Spleen (tissue), 11 donors: ENCODE measurements at regions not wholly inside any gene's neighbourhood (a gene's known extent, or its start where the extent isn't known, plus 50 kb on each side); places are given as distances from the start of the nearest gene placed in this dataset.

Experiments used
- DNase-seq: peaks from one replicate; pipeline ENCODE4 v3.0.0-alpha.2; 2020
- H3K27ac ChIP-seq, 8 donors: fragments of 200-600 bp; sonication (generic) in 7 of 8; 1 replicate in 4 of 8; 2 replicates in 4 of 8; pipeline versions ENCODE4 v1.5.0 to v1.8.0; 2016 to 2021; ENCODE audit warnings: inconsistent platforms in 4 of 8, mild to moderate bottlenecking in 4 of 8, moderate library complexity in 1 of 8
- H3K27me3 ChIP-seq, 7 donors: fragments of 200-600 bp; sonication (generic) in 6 of 7; replicated peaks in 1 of 7; 1 replicate in 4 of 7; 2 replicates in 3 of 7; pipeline versions ENCODE4 v1.5.0 to v1.8.0; 2016 to 2021; ENCODE audit warnings: inconsistent platforms in 3 of 7, mild to moderate bottlenecking in 1 of 7
- H3K36me3 ChIP-seq, 6 donors: fragments of 200-600 bp; sonication (generic) in 5 of 6; 1 replicate in 4 of 6; 2 replicates in 2 of 6; pipeline versions ENCODE4 v1.5.0 to v1.8.0; 2016 to 2021; ENCODE audit warnings: inconsistent platforms in 2 of 6
- H3K4me1 ChIP-seq, 6 donors: fragments of 200-600 bp; sonication (generic) in 5 of 6; 1 replicate in 3 of 6; 2 replicates in 3 of 6; pipeline versions ENCODE4 v1.5.0 to v1.8.0; 2016 to 2021; ENCODE audit warnings: inconsistent platforms in 3 of 6
- H3K4me3 ChIP-seq, 8 donors: fragments of 200-600 bp; sonication (generic) in 7 of 8; 1 replicate in 4 of 8; 2 replicates in 4 of 8; pipeline versions ENCODE4 v1.5.0 to v1.8.0; 2016 to 2021; ENCODE audit warnings: inconsistent platforms in 4 of 8, mild to moderate bottlenecking in 4 of 8, moderate library complexity in 2 of 8
- H3K9me3 ChIP-seq, 8 donors: fragments of 200-600 bp; sonication (generic) in 7 of 8; 1 replicate in 4 of 8; 2 replicates in 4 of 8; pipeline versions ENCODE4 v1.5.0 to v1.8.0; 2016 to 2021; ENCODE audit warnings: inconsistent platforms in 4 of 8
- POLR2A ChIP-seq, 3 donors: fragments of 450-650 bp; IDR thresholded peaks; one replicate each; pipeline ENCODE4 v1.5.1; 2017; ENCODE audit warnings: antibody characterized with exemption in 3 of 3, mild to moderate bottlenecking in 1 of 3
- POLR2AphosphoS5 ChIP-seq, 3 donors: sonication (generic); formaldehyde crosslinking; IDR thresholded peaks; one replicate each; pipeline ENCODE4 v1.5.1; 2017; ENCODE audit warnings: antibody characterized with exemption in 3 of 3
- WGBS, 5 donors: extraction: QIAGEN DNeasy Blood & Tissue Kit in 3 of 5; methylation state at CpG; one replicate each; pipeline versions ENCODE4 v1.1.5 to v1.1.7; 2013 to 2018; 5-methylcytosine and 5-hydroxymethylcytosine counted together
- intact Hi-C: fragments of 100-400 bp; cut with DNase I; formaldehyde crosslinking; loops from one replicate; pipeline ENCODE4 v1.15.0; 2023; ENCODE audit warnings: low total_unique reads
- TF ChIP-seq, protein P1 (sequence below), 11 experiments: fragments of 200-600 bp in 7 of 11; fragments of 450-650 bp in 4 of 11; sonication (generic) in 4 of 11; IDR thresholded peaks in 8 of 11; conservative IDR thresholded peaks in 3 of 11; 1 replicate in 7 of 11; 2 replicates in 4 of 11; pipeline versions ENCODE4 v1.4.0 to v1.8.0; 2016 to 2021; ENCODE audit warnings: antibody characterized with exemption in 11 of 11, inconsistent platforms in 4 of 11, mild to moderate bottlenecking in 1 of 11
- donor health status: healthy with polysubstance abuse.
- donor health status: DM: no; HTN: no; CAD: no; lungs with moderate emphysema.
- donor health status: DM: no; HTN: no; CAD: no.
- donor health status: Bipolar disorder and iron deficiency.
- donor health status: healthy.
- donor health status: DM: no; HTN: no; CAD: no.
- donor health status: DM: yes; HTN: yes; CAD: no.

DNA sequence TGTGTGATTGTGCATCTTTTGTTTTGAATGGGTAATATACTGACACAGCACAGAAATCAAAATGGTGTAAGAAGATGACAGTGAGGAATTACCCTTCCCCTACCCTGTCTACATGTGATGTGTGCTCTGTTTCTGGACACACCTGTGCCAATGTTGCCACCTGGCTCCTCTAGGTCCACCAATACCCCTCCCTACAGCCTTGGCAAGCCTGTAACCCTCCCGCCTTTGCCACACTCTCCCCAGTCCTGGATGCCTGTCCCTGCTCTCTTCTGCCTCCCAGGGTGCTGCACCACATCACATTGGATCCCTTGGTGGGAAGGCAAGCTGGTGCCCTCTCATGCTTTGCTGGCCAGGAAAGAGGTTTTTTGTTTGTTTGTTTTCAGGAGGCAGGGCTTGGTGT, 289.5 kb upstream of the N4BP1 start:
- intact Hi-C loops, result no loop called here
- Histone ChIP-seq H3K27ac (no peak overlapping the region), H3K36me3 (no peaks in the 10 kb centered on the region), H3K27me3 (peaks cover 0 to 28% (median 4%) of the 10 kb centered on the region in 7 donors), H3K9me3 (no peaks in the 10 kb centered on the region), H3K4me3 (no peak overlapping the region), H3K4me1 (no peaks in the 10 kb centered on the region)
- DNase-seq, result no peak
- TF ChIP-seq POLR2AphosphoS5 (IDR thresholded peaks at IDR 0.05), result no peak
- no peak for TF ChIP-seq POLR2A (IDR thresholded peaks at IDR 0.05)
- TF ChIP-seq, protein P1, sequence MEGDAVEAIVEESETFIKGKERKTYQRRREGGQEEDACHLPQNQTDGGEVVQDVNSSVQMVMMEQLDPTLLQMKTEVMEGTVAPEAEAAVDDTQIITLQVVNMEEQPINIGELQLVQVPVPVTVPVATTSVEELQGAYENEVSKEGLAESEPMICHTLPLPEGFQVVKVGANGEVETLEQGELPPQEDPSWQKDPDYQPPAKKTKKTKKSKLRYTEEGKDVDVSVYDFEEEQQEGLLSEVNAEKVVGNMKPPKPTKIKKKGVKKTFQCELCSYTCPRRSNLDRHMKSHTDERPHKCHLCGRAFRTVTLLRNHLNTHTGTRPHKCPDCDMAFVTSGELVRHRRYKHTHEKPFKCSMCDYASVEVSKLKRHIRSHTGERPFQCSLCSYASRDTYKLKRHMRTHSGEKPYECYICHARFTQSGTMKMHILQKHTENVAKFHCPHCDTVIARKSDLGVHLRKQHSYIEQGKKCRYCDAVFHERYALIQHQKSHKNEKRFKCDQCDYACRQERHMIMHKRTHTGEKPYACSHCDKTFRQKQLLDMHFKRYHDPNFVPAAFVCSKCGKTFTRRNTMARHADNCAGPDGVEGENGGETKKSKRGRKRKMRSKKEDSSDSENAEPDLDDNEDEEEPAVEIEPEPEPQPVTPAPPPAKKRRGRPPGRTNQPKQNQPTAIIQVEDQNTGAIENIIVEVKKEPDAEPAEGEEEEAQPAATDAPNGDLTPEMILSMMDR (IDR thresholded peaks at IDR 0.05 in 8 of 11, conservative IDR thresholded peaks at IDR 0.05 in 3 of 11), result no peak
- WGBS, 5 donors, result 53 to 90% (median 77%) methylated on average over 1 of the region's 1 CpG

DNA sequence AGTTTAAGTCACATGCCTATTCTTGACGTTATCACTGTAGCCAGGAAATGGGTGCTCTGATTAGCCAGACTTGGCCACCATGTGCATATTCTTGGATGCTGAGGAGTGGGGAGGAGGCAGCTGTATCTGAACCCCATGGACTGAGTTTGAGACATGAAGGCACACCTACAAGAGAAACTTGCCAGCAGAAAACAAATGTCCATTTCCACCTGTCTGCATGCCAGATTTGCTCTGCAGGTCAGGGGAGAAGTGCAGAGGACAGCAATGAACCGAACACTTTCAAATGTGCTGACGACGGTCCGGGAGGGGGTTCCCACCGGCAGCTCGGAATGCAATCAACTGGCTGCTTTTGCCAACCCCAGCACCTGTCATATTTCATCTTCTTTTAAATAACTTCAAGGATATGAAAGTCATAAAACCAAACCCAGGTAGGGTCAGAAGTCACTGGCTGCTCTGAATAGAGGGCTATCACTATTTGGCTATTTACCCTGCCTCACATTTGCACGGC, 287.8 kb upstream of the N4BP1 start:
- no peaks in the 10 kb centered on the region for H3K4me1 ChIP-seq
- no peaks in the 10 kb centered on the region for H3K9me3 ChIP-seq
- intact Hi-C loops, result no loop called here
- H3K27ac ChIP-seq, result no peak overlapping the region
- no peak for DNase-seq
- no peaks in the 10 kb centered on the region for H3K36me3 ChIP-seq
- TF ChIP-seq, protein P1 (IDR thresholded peaks at IDR 0.05 in 8 of 11, conservative IDR thresholded peaks at IDR 0.05 in 3 of 11), result no peak
- TF ChIP-seq POLR2A (IDR thresholded peaks at IDR 0.05) (no peak), POLR2AphosphoS5 (IDR thresholded peaks at IDR 0.05) (no peak)
- no peak overlapping the region for H3K4me3 ChIP-seq
- H3K27me3 ChIP-seq, result peaks cover 0 to 19% (median 0%) of the 10 kb centered on the region in 7 donors
- 76 to 88% (median 81%) methylated on average over 8 of the region's 8 CpGs for WGBS, 5 donors

DNA sequence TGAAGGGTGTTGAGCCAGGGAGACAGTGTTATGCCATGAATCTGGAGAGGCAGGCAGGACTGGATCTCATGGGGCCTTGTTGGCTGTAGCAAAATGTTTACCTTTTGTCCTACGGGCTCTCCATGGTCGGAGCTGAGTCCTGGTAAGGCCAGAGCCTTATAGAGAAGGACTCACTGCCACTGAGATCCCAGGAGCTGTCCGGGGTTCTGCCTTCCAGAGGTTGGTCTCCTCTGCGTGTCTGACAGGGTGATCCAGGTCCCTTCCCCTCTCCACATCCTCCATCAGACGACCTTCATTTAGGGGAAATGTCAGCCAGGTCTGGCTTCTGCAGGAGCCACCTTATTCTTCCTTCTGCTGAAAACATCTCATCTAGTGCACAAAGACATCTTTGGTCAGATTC, 285.2 kb upstream of the N4BP1 start:
- no peak for DNase-seq
- WGBS, 5 donors, result 39 to 53% (median 49%) methylated on average over 5 of the region's 5 CpGs
- Histone ChIP-seq H3K4me1 (no peaks in the 10 kb centered on the region), H3K9me3 (no peaks in the 10 kb centered on the region), H3K27ac (no peak overlapping the region), H3K4me3 (no peak overlapping the region), H3K36me3 (no peaks in the 10 kb centered on the region), H3K27me3 (no peaks in the 10 kb centered on the region)
- intact Hi-C loops, result no loop called here
- TF ChIP-seq POLR2AphosphoS5 (IDR thresholded peaks at IDR 0.05), result no peak
- no peak for TF ChIP-seq POLR2A (IDR thresholded peaks at IDR 0.05)
- TF ChIP-seq, protein P1 (IDR thresholded peaks at IDR 0.05 in 8 of 11, conservative IDR thresholded peaks at IDR 0.05 in 3 of 11), result no peak

DNA sequence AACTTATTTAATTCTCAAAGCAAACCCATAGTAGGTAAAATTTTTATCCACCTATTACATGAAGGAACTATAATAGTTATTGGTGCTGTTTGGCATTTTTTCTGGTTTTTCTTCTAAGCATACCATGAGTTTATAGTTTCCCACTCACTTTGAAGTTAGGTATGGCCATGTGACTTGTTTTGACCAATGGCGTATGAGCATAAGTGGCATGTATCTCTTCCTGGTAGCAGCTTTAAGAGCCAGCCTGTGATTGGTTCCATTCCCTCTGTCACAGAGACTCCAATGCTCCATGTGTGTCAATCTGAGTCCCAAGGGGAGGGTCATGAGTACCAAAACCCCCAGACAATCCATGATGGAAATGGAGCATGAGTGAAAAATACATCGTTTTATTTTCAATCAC, 282.9 kb upstream of the N4BP1 start:
- DNase-seq, result no peak
- Histone ChIP-seq H3K9me3 (no peaks in the 10 kb centered on the region), H3K4me3 (no peak overlapping the region), H3K27me3 (no peaks in the 10 kb centered on the region), H3K4me1 (no peaks in the 10 kb centered on the region), H3K27ac (no peak overlapping the region), H3K36me3 (no peaks in the 10 kb centered on the region)
- intact Hi-C loops, result no loop called here
- TF ChIP-seq, protein P1 (IDR thresholded peaks at IDR 0.05 in 8 of 11, conservative IDR thresholded peaks at IDR 0.05 in 3 of 11), result no peak
- TF ChIP-seq POLR2AphosphoS5 (IDR thresholded peaks at IDR 0.05), result no peak
- 80 to 94% (median 91%) methylated on average over 2 of the region's 2 CpGs for WGBS, 5 donors
